NCI-H1048 (cell line): ENCODE measurements at regions not wholly inside any gene's neighbourhood (a gene's known extent, or its start where the extent isn't known, plus 50 kb on each side); places are given as distances from the start of the nearest gene placed in this dataset.
"Not testable (repeated sequence)": the region's sequence is repeated elsewhere in the genome, so short reads cannot be mapped to it uniquely, and the experiment has no call there.

Source experiments
- DNase-seq: peaks from one replicate; lab custom pipeline; 2025; lab: John Stamatoyannopoulos, UW

- DNase-seq: no peak
Measured at GRCh38 chr6:76275746-76276145, 203.3 kb upstream of the IMPG1 start.

DNA sequence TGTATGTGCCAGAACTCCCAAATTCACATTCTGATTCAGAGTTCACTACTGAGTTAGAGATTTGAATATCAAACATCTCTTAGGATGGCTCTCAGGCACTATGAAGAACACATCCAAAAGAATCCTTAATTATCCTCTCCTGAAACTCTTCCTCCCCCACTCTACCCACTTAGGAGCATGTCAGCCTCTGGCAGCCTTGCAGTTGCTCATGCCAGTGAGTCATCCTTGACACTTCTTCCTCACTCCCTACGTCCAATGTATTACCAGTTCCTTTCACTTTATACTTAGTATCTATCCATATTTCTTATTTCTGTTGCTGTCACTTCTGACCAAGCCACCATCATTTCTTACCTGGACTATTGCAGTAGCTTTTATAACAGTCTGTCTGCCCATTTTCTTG is 192.0 kb upstream of the IMPG1 start:
- DNase-seq: no peak

DNA sequence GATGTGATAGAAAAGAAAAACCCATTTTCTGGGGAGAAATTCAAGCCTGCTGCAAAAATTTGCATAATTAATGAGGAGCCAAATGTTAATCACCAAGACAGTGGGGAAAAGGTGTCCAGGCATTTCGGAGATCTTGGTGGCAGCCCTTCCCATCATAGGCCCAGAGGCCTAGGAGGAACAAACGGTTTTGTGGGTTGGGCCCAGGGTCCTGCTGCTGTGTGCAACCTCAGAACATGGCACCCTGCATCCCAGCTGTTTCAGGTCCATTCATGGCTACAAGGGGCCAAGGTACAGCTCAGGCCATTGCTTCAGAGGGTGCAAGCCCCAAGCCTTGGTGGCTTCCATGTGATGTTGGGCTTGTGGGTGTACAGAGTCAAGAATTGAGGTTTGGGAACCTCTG is 189.8 kb upstream of the IMPG1 start:
- DNase-seq: no peak

DNA sequence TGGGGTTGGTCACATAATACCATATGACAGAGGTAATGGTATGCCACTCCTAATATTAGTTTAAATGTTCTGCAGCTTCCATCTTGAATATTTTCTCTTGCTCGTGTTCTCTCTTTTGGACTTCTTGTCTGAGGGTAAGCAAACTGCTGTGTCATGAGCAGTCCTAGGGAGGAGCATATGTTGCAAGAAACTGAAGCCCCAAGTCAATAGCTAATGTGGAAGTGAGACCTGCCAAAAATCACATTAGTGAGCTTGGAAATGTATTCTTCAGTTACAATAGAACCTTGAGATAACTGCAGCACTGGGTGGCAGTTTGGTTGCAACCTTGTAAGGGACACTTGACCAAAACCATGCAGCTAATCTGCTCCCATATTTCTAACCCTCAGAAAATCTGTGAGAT is 178.2 kb upstream of the IMPG1 start:
- no peak for DNase-seq

DNA sequence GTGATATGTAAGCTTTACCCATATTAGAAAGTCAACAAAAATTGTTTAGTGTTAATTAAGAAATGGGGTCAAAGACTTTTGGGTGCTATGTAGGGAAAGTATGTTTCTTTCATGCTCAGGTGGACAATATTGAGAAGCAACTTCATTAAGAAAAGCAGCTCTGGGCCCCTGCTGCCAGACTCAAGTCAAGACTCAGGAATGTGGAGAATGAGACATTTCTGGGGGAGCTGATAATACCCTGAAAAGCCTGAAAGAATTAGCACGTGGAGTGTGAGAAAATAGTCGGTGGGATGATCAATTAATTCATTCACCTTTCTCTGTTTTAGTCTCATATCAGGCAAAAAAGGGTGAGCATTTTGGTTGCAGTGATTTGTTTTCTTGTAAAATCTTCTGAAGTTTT is 175.1 kb upstream of the IMPG1 start:
- DNase-seq: no peak

- DNase-seq: no peak
Measured at GRCh38 chr6:76240092-76240491, 167.6 kb upstream of the IMPG1 start.

GRCh38 chr6:76230711-76231110 is 158.2 kb upstream of the IMPG1 start:
- DNase-seq: no peak

GRCh38 chr6:76222189-76222588 is 149.7 kb upstream of the IMPG1 start:
- DNase-seq: no peak

GRCh38 chr6:76221525-76221924 is 149.1 kb upstream of the IMPG1 start:
- no peak for DNase-seq

DNA sequence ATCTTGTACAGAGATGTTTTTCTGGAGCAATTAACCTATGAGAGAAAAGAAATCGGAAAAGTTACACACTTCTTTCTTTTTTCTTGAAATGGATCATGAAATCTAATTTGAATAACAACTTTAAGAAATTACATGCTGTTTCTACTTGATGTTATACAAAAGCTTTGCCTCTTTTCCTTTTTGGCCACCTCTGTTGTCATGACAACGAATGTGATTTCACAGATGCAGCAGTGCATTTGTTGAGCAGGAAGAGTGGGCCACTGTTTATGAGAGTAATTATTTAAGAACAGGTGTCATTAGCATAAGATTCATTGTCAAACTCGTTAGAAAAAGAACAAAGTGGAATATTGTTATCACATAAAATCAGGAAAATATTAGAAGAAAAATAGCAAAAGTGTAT is 148.3 kb upstream of the IMPG1 start:
- no peak for DNase-seq

- DNase-seq: no peak
Measured at GRCh38 chr6:76217606-76218005, 145.1 kb upstream of the IMPG1 start.

DNA sequence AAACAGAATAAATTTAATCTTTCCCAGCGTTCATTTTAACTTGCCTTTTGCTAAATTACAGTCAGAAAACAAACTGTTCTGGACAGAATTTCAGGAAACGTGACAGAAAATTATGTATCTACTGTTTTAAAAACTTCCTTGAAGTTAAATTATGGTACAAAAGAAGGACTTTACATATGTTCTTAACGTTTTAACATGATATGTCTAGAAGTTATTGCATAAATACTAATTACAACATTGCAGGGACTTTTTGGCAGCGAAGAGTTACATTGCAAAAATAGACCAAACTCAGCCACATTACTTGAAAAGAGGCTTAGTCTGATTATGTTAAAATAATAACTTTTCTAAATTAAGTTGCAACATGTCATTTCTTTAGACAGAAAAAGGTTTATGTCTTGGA is 142.1 kb upstream of the IMPG1 start:
- no peak for DNase-seq

DNA sequence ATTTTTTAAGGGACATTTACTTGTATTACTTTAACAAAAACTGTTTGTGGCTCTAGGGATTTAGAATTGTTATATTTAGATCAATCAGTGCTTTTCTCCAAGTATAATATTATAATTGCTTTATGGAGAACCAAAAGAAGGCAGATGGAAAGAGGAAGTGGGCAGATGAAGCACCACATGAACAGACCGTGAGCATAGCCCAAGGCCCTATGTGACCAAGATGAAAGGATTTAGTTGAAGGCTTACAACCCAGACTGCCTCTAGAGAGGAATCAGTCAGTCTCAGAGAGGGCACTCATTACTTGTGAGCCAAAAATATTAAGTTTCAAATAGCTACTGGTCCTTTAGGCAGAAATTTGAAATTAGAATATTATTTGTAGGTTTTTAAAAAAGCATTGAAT is 102.3 kb upstream of the IMPG1 start:
- no peak for DNase-seq

GRCh38 chr6:76166874-76167273 is 94.4 kb upstream of the IMPG1 start:
- DNase-seq: peak; percentile 1

DNA sequence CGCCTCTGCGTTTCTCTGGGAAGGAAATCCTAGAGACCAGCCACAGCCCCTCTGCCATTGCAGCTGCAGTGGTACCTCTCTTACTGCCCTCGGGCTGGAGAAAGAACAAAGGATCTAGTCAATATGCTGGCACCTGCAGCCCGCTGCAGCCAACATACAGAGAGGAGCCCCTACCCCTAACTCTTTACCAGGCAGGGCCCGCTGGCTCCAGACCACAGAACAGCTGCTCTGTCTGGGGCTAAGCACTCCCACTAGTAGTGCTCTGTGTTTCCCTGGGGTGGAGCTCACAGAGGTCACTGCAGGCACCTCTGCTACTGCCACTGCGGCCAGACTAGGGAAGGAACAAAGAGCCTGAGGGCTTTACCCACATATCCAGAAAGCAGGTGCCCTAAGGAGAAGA is 93.8 kb upstream of the IMPG1 start:
- no peak for DNase-seq

DNA sequence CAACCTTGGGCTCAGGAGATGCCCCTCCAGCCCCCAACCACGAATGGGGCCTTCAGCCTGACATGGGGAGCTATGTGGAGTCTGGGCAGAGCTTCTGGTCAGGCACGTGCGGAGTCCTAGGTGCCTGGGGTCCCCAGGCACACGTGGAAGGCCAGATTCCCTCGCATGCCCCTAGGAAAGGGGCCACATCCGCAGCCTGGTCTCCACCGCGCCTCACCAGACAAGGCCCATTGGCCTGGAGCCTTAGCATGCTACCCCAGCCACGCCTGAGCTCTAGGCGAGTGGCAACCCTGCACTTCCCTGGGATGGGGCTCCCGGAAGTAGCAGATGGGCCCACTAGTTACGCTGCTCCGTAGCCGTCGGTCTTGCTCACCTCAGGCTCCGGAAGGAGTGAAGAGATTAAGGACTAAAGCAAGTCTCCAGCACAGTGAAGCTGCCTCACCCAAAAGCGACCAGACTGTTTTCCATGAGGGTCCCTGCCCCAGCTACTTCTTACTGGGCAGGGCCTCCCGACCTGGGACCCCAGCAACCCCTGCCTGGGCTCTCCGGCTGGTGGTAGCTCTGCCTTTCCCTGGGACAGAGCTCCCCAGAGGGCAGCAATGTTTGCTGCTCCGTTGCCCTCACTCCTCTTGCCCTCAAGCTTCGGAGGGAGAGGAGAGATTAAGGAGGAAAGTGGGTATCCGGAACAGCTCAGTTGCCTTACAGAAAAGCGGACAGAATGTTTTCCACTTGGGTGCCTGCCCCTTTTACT is 93.2 kb upstream of the IMPG1 start:
- DNase-seq: no peak

DNA sequence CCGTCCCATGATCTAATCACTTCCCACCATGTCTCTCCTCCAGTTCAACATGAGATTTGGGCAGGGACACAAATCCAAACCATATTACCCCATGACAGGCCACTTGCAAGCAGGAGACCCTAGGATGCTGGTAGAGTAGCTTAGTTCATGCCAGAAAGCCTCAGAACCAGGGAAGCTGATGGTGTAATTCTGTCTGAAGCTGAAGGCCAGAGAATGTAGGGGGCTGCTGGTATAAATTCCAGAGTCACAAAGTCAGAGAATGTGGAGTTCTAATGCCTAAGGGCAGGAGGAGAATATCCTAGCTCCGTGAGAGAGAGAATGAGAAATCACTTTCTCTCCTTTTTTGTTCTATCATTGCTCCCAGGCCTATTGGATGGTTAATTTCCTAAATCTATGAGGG is 90.3 kb upstream of the IMPG1 start:
- no peak for DNase-seq

- DNase-seq: not testable (repeated sequence)
Measured at GRCh38 chr6:76157800-76158199, 85.3 kb upstream of the IMPG1 start.

DNA sequence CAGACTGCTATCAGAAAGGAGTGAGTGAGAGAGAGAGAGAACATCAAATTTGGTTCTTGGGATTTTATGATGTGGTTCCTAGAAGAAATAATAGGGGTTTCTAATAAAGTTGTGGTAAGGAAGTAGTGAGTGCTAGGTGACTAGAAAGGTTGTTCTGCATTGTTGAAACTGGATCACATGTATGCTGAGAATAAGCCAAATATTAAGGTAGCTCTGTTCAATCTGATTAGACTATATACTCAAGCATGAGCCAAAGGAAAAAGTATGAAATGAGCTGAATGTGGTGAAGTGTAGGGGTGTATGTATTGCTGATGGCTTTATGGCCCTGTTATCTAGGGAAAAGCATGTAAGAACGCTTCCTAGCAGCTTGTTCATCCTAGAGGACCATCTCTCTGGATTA is 63.0 kb upstream of the IMPG1 start:
- DNase-seq: no peak

GRCh38 chr6:76134651-76135050 is 62.2 kb upstream of the IMPG1 start:
- DNase-seq: no peak

DNA sequence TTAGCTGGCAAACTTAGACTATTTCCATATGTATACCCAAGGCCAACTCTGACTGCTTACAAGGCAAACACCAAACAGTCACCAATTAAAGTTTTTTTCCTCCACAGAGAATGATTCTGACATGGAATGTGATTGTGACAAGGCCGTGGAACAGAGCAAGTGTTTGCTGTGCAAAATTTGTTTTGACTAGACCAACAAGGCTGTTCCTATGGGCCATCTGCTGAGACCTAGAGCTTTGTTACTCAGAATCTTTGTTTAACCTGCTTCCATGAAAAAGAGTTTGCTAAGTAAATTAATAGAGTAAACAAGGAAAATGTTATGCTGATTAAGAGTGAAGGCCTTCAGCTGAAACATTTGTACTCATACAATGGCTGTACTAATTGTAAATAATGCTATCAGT is 51.6 kb upstream of the IMPG1 start:
- DNase-seq: no peak
